Type B pancreatic cell (in vitro differentiated cells): ENCODE measurements at regions not wholly inside any gene's neighbourhood (a gene's known extent, or its start where the extent isn't known, plus 50 kb on each side); places are given as distances from the start of the nearest gene placed in this dataset.
"Not testable (repeated sequence)": the region's sequence is repeated elsewhere in the genome, so short reads cannot be mapped to it uniquely, and the experiment has no call there.

Experiments
- DNase-seq: peaks from one replicate; pipeline ENCODE4 v3.0.0; 2021; ENCODE audit warnings: mixed read lengths; ENCODE audit not compliant: unreplicated experiment; ENCODE audit errors: extremely low spot score
- H3K27ac Mint-ChIP-seq: 2 replicates; pipeline ENCODE4 v1.8.0; 2021; ENCODE audit warnings: mild to moderate bottlenecking, mixed read lengths
- H3K27me3 Mint-ChIP-seq: 2 replicates; pipeline ENCODE4 v1.8.0; 2021; ENCODE audit warnings: mixed read lengths
- H3K36me3 Mint-ChIP-seq: 2 replicates; pipeline ENCODE4 v1.8.0; 2021; ENCODE audit warnings: mixed read lengths
- H3K4me1 Mint-ChIP-seq: one replicate; pipeline ENCODE4 v1.8.0; 2021; ENCODE audit warnings: mixed read lengths; ENCODE audit not compliant: unreplicated experiment
- H3K4me3 Mint-ChIP-seq: 2 replicates; pipeline ENCODE4 v1.8.0; 2021; ENCODE audit warnings: mild to moderate bottlenecking, mixed read lengths
- H3K9me3 Mint-ChIP-seq: 2 replicates; pipeline ENCODE4 v1.8.0; 2021; ENCODE audit warnings: mixed read lengths
- TF ChIP-seq, protein P1 (sequence below): fragments of 200-600 bp; sonication (generic); conservative IDR thresholded peaks from 2 replicates; pipeline ENCODE4 v1.5.0; 2021; ENCODE audit warnings: antibody characterized with exemption, mild to moderate bottlenecking

DNA sequence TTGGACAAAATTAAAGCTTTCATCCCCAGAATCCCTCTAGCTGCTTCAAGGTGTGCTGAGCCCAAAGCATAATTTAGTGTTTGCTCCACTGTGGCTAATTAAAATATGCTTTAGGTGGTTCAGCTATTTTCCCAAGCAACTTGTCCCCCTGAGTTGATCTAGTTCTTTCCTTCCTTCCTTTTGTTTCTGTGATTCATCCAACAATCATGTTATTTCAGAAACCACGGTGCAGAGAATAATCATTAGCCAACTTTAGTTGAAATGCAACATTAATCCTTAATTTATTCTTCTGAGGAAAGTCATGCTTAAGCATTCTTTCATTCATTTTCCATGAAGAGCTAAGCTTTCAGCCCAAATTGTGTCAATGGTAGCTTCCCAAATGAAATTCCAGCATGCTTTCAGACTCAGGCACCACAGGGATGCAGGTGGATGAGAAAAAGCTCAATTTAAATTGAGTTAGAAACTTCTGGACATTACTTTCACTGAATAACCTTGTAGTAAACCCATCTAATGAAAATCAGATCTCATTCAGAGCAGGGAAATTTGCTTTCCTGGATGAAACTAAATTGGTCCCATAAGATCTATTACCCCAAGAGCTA is 209.0 kb upstream of the NT5E start:
- H3K27me3 Mint-ChIP-seq = no peaks in the 10 kb centered on the region

DNA sequence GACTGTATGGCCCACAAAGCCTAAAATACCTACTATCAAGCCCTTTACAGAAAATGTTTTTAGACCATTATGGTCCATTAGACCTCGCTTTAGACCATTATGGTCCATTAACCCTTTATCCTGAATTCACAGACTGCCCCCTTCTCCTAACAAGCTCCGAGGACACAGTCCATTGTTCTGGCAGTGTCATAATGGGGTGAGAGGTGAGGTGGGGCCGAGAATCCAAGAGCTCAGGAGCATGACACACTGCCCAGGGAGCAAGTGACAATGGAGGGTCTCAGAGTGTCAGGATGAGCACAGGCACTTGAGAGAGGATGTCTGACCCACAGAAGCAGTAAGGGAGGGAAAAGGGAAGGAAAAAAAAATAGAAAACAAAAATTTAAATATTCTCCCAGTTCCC is 212.4 kb upstream of the NT5E start:
- no peak overlapping the region for H3K27ac Mint-ChIP-seq
- no peak overlapping the region for H3K4me3 Mint-ChIP-seq
- no peaks in the 10 kb centered on the region for H3K36me3 Mint-ChIP-seq
- no peaks in the 10 kb centered on the region for H3K9me3 Mint-ChIP-seq
- no peak for DNase-seq
- H3K4me1 Mint-ChIP-seq = no peaks in the 10 kb centered on the region
- TF ChIP-seq, protein P1, sequence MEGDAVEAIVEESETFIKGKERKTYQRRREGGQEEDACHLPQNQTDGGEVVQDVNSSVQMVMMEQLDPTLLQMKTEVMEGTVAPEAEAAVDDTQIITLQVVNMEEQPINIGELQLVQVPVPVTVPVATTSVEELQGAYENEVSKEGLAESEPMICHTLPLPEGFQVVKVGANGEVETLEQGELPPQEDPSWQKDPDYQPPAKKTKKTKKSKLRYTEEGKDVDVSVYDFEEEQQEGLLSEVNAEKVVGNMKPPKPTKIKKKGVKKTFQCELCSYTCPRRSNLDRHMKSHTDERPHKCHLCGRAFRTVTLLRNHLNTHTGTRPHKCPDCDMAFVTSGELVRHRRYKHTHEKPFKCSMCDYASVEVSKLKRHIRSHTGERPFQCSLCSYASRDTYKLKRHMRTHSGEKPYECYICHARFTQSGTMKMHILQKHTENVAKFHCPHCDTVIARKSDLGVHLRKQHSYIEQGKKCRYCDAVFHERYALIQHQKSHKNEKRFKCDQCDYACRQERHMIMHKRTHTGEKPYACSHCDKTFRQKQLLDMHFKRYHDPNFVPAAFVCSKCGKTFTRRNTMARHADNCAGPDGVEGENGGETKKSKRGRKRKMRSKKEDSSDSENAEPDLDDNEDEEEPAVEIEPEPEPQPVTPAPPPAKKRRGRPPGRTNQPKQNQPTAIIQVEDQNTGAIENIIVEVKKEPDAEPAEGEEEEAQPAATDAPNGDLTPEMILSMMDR = no peak
- H3K27me3 Mint-ChIP-seq = no peaks in the 10 kb centered on the region

More for the DNA sequence above, 209.0 kb upstream of the NT5E start:
- Mint-ChIP-seq H3K27ac (no peak overlapping the region), H3K4me3 (no peak overlapping the region), H3K9me3 (no peaks in the 10 kb centered on the region), H3K4me1 (no peaks in the 10 kb centered on the region), H3K36me3 (no peaks in the 10 kb centered on the region)
- DNase-seq = no peak
- TF ChIP-seq, protein P1 = no peak

DNA sequence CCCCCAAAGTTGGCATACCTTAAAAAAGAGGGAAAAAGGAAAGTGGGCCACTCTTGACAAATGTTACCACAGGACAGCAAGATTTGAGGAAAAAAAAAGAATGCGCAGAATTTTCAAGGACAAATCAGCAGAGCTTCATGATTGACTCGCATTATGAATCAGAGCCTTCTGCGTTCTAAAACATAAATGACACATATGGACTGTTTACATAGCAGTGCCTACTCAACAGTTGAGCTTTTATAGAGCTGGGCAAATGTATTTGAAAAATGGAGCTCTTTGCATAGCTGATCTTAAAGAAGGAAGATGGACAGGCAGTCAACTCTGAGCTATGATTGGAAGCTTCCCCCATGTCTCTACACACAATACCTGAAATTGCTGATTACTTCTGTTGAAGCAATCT is 213.2 kb upstream of the NT5E start:
- DNase-seq = no peak
- no peaks in the 10 kb centered on the region for H3K36me3 Mint-ChIP-seq
- H3K27ac Mint-ChIP-seq = no peak overlapping the region
- H3K4me3 Mint-ChIP-seq = no peak overlapping the region
- H3K4me1 Mint-ChIP-seq = no peaks in the 10 kb centered on the region
- no peaks in the 10 kb centered on the region for H3K9me3 Mint-ChIP-seq
- no peaks in the 10 kb centered on the region for H3K27me3 Mint-ChIP-seq
- TF ChIP-seq, protein P1 = no peak

DNA sequence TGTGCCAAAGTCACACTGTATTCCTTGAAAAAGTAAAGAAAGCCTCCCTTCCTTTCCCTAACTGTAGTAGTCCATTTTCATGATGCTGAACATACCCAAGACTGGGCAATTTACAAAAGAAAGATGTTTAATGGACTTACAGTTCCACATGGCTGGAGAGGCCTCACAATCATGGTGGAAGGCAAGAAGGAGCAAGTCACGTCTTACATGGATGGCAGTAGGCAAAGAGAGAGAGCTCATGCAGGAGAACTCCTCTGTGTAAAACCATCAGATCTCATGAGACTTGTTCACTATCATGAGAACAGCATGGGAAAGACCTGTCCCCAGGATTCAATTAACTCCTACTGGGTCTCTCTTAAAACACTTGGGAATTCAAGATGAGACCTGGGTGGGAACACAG is 222.5 kb upstream of the NT5E start:
- not testable (repeated sequence) for H3K27ac Mint-ChIP-seq, H3K27me3 Mint-ChIP-seq, H3K36me3 Mint-ChIP-seq, H3K4me3 Mint-ChIP-seq, H3K9me3 Mint-ChIP-seq, H3K4me1 Mint-ChIP-seq, DNase-seq

DNA sequence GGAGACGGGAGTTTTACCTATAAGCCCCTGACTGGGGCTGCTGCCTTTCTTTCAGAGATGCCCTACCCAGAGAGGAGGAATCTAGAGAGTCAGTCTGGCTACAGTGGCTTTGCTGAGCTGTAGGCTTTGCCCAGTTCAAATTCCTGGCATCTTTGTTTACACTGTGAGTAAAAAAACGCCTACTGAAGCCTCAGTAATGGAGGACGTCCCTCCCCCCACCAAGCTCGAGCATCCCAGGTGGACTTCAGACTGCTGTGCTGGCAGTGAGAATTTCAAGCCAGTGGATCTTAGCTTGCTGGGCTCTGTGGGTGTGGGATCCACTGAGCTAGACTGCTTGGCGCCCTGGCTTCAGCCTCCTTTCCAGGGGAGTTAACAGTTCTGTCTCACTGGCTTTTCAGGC is 237.1 kb upstream of the NT5E start:
- H3K4me1 Mint-ChIP-seq, H3K4me3 Mint-ChIP-seq, H3K27ac Mint-ChIP-seq, H3K9me3 Mint-ChIP-seq, H3K27me3 Mint-ChIP-seq, H3K36me3 Mint-ChIP-seq, DNase-seq: not testable (repeated sequence)

DNA sequence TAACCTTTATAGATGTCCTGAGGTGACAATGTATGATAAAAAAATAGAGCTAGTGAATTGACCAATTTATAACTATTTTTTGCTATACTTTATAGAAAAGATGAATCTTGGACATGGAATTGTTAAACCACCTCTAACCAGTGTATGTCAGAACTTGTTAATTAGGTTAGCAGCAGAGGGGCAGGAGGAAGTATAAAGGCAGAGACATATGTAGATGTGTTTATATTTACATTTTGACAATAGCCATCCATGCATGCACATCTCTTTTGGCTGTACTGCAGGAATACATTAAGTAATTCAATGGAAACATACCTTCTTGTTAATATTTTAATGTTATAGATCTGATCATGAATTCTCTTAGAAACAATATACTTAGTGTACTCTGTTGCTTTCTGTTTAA is 254.6 kb upstream of the NT5E start:
- TF ChIP-seq, protein P1 = no peak

DNA sequence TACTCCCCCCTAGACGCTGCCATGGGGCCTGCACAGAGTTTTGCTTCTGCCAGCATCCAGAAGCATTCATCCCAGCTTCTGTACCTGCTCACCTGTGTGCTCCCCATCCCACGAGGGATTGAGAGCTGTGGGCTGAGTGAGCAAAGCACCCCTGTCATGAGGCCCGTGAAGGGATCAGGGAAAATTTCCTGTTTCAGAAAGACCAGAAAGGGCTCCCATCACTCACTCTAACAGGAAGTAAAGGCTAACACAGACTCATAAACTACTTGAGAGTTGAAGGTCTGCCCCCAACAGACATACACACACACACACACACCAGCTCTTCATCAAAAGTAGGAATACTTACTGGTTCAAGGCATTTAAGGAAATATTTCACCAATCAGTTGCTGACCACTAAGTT is 256.5 kb upstream of the NT5E start:
- no peak for DNase-seq
- Mint-ChIP-seq H3K9me3 (no peaks in the 10 kb centered on the region), H3K27ac (no peak overlapping the region), H3K4me1 (no peaks in the 10 kb centered on the region), H3K36me3 (no peaks in the 10 kb centered on the region), H3K27me3 (no peaks in the 10 kb centered on the region), H3K4me3 (no peak overlapping the region)
- TF ChIP-seq, protein P1 = no peak

More for the DNA sequence above, 254.6 kb upstream of the NT5E start:
- no peaks in the 10 kb centered on the region for H3K4me1 Mint-ChIP-seq
- H3K27ac Mint-ChIP-seq = no peak overlapping the region
- H3K36me3 Mint-ChIP-seq = no peaks in the 10 kb centered on the region
- no peak for DNase-seq
- no peaks in the 10 kb centered on the region for H3K27me3 Mint-ChIP-seq
- H3K4me3 Mint-ChIP-seq = no peak overlapping the region
- H3K9me3 Mint-ChIP-seq = no peaks in the 10 kb centered on the region
